HL-60 (cell line): ENCODE measurements at regions not wholly inside any gene's neighbourhood (a gene's known extent, or its start where the extent isn't known, plus 50 kb on each side); places are given as distances from the start of the nearest gene placed in this dataset.

Experiments
- CTCF ChIP-seq: IDR thresholded peaks from one replicate; pipeline ENCODE4 v1.5.1; 2011; ENCODE audit warnings: low read length, control low read depth, inconsistent platforms; ENCODE audit not compliant: insufficient read depth
- GABPA ChIP-seq: IDR thresholded peaks from 2 replicates; pipeline ENCODE4 v1.6.1; 2012; ENCODE audit warnings: low read depth
- POLR2AphosphoS5 ChIP-seq: IDR thresholded peaks from 2 replicates; pipeline ENCODE4 v1.6.1; 2012; ENCODE audit warnings: low read depth
- SPI1 ChIP-seq: IDR thresholded peaks from 2 replicates; pipeline ENCODE4 v1.6.1; 2012; ENCODE audit warnings: low read depth, mild to moderate bottlenecking, borderline replicate concordance
- TF ChIP-seq, protein P1 (sequence below): IDR thresholded peaks from 2 replicates; pipeline ENCODE4 v1.6.1; 2012; ENCODE audit warnings: low read depth; ENCODE audit not compliant: insufficient replicate concordance

GRCh38 chr6:163733061-163733460, 318.5 kb downstream of the QKI start:
- no peak for TF ChIP-seq POLR2AphosphoS5
- no peak for TF ChIP-seq CTCF
- no peak for TF ChIP-seq SPI1
- no peak for TF ChIP-seq GABPA
- TF ChIP-seq, protein P1, sequence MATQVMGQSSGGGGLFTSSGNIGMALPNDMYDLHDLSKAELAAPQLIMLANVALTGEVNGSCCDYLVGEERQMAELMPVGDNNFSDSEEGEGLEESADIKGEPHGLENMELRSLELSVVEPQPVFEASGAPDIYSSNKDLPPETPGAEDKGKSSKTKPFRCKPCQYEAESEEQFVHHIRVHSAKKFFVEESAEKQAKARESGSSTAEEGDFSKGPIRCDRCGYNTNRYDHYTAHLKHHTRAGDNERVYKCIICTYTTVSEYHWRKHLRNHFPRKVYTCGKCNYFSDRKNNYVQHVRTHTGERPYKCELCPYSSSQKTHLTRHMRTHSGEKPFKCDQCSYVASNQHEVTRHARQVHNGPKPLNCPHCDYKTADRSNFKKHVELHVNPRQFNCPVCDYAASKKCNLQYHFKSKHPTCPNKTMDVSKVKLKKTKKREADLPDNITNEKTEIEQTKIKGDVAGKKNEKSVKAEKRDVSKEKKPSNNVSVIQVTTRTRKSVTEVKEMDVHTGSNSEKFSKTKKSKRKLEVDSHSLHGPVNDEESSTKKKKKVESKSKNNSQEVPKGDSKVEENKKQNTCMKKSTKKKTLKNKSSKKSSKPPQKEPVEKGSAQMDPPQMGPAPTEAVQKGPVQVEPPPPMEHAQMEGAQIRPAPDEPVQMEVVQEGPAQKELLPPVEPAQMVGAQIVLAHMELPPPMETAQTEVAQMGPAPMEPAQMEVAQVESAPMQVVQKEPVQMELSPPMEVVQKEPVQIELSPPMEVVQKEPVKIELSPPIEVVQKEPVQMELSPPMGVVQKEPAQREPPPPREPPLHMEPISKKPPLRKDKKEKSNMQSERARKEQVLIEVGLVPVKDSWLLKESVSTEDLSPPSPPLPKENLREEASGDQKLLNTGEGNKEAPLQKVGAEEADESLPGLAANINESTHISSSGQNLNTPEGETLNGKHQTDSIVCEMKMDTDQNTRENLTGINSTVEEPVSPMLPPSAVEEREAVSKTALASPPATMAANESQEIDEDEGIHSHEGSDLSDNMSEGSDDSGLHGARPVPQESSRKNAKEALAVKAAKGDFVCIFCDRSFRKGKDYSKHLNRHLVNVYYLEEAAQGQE, result no peak
